ENCODE measurements at regions not wholly inside any gene's neighbourhood (a gene's known extent, or its start where the extent isn't known, plus 50 kb on each side); places are given as distances from the start of the nearest gene placed in this dataset.
"Not testable (repeated sequence)": the region's sequence is repeated elsewhere in the genome, so short reads cannot be mapped to it uniquely, and the experiment has no call there.

DNA sequence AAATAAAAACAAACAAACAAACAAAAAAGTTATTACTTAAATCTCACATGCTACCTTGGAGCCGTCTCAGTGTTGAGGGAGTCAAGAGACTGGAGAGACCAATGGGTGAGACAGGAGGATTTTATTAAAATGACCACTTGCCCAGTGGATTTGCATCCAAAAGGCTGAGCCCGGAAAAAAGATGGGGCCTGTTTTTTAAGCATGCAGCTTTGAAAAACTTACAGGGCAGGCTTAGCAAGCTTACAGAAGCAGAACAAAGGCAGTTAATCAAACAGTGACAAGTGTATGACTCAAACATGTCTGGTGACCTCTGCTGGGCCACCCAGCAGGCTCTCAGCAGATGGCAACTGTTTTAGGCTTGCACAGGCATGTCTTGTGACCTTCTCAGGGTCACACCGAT is 82.5 kb downstream of the POTEH start:
- not testable (repeated sequence) for DNase-seq

DNA sequence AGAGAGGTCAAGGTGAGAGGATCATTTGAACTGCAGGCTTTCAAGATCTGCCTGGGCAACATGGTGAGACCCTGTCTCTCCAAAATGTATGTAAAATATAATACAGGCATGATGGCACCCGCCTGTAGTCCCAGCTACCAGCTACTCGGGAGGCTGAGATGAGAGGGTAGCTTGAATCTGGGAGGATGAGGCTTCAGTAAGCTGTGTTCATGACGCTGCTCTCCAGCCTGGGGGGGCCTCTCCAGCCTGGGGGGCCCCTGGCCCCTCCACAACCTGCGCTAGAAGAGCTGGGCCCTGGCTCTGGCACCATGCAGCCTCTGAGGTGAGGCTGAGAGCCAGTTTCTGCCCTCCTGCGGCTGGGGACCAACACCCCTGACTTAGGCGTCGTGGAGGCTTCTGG is 85.3 kb downstream of the POTEH start:
- DNase-seq = not testable (repeated sequence)

DNA sequence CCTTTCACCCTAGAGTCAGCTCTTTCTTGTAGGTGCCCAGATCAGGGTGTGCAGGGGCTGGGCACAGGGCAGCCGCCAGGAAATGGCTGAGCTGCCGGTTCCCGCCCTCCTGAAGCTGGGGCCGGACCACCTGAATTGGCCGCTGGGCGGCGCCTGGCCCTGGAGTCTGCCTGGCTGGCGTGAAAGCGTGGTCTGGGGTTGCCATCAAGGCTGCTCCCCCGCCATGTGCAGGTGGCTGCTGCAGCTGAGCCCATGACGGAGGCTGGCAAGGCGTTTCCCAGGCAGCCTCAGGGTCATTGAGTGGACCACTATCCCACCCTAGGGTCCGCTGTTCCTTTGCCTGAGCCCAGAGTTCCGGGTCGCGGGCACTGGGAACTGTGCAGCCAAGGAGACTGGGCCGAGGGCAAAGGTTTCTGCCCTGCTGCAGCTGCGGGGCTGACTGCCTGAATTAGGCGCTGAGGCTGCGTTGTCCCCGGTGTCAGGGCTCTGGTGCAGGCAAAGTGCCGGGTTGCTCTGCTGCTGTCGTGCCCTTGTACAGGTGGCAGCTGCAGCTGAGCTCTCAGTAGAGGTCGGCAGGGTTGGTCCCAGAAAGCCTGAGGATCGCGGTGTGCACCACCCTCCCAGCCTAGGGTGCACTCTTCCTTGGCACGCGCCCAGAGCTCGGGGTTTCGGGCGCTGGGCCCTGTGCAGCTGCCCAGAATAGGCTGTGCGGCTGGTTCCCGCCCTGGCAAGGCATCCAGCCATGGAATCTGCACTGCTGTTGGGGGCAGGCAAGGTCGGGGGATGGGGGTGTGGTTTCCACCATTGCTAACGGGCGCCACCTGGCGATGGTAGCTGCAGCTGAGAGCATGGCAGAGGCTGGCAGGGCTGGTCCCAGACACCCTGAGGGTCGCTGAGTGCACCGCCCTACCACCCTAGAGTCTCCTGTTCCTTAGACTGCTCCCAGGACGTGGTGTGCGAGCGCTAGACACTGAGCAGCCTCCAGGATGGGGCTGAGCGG is 86.1 kb downstream of the POTEH start:
- peak; percentile 9 for DNase-seq

DNA sequence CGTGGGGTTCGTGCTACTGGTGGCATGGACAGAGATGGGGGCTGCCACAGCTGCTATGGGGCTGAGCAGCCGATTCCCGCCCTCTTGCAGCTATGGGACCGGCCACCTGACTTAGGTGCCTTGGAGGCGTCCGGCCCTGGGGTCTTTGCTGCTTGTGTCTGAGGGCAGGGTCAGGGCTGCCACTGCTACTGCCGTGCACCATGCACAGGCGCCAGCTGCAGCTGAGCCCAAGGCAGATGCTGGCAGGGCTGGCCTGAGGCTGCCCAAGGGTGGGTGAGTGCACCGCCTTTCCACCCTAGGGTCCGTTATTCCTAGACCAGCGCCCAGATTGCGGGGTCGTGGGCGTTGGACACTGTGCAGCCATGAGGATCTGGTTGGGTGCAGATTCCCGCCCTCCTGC is 86.9 kb downstream of the POTEH start:
- DNase-seq = not testable (repeated sequence)

DNA sequence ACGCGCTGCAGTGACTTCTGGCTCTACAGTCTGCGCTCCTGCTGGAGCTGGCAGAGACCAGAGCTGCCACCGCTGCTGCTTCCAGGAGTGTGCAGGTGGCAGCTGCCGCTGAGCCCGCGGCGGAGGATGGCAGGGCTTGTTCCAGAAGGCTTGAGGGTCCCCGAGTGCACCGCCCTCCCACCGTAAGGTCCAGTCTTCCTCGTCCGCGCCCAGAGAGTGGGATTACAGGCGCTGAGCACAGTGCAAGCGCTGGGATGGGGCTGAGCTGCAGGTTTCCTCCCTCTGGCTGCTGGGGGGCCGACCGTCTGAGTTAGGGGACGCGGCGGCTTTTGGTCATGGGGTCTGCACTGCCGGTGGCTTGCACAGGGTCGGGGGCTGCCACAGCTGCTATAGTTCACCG is 87.3 kb downstream of the POTEH start:
- not testable (repeated sequence) for DNase-seq

DNA sequence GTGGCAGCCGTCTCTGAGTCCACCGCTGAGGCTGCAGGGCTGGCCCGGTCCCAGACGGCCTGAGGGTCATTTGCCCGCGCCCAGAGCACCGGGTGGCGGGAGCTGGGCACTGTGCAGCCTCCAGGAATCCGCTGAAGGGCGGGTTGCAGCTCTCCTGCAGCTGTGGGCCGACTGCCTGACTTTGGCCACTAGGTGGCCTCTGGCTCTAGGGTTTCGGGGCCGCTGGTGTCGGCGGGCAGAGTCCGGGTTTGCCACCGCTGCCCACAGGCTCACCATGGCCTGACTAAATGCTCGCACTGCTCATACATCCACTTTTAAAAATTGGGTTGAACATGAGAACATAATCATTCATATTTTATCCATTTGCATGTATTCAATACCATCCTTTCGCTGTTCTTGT is 87.7 kb downstream of the POTEH start:
- DNase-seq = not testable (repeated sequence)

DNA sequence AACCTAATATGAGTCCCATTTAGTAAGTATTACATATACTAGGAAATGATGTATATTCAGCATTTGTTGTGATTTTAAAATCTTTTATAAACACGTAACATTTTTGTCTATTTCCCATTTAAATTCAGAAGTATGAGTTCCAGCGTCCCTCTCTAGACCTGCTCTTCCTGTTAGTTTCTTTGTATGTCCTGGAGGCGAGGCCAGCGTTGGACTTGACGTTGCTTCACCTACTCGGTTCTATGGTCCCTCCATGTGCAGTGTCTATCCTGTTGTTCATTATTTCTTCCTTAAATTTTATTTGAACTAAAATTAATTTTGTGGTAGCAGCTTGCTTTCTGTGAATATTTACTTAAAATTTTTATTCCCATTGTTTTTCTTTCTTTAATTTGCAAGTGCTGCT is 88.5 kb downstream of the POTEH start:
- not testable (repeated sequence) for DNase-seq

DNA sequence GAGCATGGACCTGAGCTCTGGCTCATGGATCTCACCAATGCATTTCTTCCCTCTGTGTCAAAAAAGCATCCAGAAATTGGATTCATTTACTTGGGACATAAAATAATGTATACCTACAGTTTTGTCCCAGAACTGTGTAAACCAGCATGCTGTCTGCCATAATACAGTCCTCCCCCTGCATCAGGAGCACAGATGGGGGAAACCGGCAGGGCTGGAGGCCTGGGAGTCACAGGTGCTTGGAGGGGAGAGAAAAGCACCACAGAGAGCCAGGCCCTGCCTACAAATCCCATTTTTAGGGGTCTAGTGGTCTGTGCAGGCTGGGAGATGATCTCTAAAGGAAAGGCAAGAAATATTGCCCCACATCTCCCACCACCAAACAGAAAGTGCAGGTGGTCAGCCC is 91.8 kb downstream of the POTEH start:
- DNase-seq = not testable (repeated sequence)

DNA sequence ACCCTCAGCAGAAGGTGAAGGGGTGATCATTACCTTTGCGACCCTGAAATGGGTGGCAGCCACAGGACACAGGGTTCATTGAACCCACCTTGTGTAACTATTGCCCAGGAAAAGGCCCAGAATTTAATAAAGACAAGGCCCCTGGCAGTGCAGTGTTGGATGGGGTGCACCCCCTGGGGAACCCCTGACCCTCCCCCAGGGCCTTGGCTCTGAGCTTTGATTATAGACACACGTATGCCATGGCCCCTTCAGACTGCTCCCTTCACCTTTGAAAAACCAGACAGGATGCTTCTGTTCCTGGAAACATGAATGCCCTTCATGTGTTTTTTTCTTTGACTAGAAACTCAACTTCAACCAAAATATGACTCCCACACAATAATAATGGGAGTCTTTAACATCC is 93.1 kb downstream of the POTEH start:
- not testable (repeated sequence) for DNase-seq

DNA sequence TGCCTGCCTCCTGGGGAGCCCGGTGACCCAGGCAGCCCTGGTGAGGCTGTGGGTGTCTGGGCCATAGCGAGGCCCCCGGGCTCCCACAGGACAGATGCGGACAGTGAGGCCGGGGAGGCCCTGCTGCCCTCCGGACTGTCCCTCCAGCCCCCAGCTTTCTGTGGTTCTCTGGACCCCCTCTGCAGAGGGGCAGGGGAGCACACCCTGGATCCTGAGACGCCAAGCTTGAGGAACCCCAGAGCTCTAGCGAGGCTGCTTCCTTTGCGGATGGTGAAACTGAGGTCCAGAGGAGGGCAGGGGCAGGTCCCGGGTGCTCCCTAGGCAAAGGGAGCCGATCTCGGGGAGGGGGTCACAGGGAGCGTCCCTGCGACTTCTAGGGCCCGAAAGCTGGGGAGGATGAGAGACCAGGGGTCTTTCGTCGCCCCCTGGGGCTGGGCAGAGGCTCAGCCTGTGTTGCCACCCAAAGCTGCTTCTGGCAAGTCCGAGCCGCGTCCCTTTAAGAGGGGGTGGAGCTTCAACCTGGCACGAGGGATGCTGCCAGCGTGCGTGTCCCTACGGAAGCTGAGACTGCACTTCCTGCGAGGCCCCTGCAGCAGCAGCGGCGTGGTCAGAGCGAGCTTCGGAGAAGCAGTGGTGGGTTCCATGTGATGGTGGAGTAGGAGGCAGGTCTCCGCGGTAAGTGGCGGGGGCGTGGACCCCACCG is 94.7 kb downstream of the POTEH start:
- DNase-seq = not testable (repeated sequence)

DNA sequence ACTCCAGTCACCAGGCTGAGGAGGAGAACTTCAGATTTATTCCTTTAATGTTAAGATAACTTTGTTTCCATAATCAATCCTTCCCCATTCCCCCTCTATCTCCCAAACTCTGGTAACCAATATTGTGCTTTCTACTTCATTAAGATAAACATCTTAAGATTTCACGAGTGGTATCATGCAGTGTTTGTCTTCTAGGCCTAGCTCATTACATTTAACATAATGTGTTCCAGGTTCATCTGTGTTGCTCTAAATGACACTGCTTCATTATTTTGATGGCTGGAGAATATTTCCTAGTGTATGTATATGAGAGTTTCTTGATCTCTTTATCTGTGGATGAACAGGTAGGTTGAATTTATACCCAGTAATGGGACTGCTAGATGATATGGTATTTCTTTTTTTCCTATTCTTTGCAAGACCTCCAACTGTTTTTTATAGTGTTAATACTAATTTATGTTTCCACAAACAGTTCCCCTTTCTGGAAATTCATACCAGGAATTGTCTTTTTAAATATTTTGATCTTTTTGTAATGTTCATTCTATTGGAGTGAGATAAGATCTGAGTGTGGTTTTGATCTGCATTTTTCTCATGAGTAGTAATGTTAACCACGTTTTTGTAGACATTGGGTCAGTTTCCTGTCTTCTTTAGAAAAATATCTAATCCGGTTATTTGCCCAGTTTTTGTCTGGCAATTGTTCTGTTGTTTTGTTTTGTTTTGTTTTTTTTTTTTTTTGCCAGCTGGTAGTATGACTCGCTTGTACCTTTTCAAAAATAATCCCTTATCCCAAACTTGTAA is 97.3 kb downstream of the POTEH start:
- not testable (repeated sequence) for DNase-seq

DNA sequence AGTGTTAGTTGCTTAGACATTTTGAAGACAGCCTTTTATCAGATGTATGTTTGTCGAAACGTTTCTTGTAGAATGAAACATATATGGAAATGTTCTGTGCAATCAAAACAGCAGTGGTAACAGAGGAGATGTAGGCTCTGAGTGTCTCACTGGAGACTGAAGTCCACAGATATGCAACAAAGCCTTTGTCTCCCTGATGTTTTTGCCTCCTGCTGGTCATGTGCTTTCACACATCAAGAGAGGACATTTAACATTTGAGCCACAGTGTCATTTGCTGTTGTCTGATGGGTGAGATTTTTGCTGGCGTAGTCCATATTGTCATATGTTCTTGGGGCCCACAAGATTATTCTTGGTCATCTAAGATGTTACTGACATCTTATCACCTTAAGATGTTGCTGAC is 101.7 kb downstream of the POTEH start:
- not testable (repeated sequence) for DNase-seq

DNA sequence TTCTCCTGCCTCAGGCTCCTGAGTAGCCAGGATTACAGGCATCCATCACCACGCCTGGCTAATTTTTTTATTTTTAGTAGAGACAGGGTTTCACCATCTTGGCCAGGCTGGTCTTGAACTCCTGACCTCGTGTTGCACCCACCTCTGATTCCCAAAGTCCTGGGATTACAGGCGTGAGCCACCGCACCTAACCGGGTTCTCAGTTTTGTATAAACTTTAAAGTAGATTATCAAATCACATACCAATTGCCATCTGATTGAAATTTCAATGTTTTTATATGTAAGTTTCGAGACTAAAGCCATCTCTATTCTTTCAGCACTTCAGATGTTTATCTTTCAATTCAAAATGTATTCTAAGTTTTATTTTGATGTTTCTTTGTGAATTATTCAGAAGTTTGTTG is 110.1 kb downstream of the POTEH start:
- not testable (repeated sequence) for DNase-seq

DNA sequence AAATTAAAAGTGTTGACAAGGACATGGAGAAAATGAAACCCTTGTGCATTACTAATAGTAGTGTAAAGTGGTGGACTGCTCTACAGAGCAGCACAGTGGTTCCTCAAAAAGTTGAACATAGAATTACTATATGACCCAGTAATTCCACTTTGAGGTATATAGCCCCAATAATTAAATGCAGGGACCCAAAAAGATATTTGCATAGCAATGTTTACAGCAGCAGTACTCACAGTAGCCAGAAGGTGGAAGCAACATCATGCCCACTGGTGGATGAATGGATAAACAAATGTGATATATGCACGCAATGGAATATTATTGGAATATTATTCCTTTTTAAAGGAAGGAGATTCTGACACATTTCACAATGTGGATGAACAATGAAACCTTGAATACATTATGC is 121.3 kb downstream of the POTEH start:
- DNase-seq = not testable (repeated sequence)

DNA sequence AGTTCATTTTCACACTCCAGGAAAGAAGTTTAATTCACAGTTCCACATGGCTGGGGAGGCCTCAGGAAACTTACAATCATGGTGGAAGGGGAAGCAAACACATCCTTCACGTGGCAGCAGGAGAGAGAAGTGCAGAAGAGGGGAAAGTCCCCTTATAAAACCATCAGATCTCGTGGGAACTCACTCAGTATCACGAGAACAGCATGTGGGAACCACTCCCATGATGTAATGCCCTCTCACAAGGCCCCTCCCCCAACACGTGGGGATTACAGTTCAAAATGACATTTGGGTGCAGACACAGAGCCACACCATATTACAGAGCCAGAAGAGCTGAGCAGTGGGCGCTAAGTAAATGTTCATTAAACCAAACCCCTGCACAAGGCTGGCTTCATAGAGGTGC is 126.0 kb downstream of the POTEH start:
- not testable (repeated sequence) for DNase-seq

DNA sequence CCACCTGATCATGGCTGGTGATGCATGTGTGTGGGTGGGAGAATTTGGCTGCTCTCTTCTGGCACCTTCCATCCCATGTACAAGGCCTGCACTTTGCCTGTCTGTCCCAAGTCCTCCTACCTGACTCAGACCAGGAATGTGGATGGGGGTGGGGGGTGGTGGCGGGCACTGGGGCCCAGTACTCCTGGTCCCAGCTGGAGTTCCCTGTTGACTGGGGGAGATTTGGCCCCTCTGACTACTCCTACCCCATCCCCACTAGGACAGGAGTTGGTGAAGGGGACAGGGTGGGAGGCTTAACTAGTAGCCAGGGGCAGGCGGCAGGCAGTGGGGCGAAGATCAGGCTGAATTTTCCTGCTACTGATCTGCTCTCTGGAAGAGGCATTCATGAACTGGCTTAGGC is 126.6 kb downstream of the POTEH start:
- not testable (repeated sequence) for DNase-seq

DNA sequence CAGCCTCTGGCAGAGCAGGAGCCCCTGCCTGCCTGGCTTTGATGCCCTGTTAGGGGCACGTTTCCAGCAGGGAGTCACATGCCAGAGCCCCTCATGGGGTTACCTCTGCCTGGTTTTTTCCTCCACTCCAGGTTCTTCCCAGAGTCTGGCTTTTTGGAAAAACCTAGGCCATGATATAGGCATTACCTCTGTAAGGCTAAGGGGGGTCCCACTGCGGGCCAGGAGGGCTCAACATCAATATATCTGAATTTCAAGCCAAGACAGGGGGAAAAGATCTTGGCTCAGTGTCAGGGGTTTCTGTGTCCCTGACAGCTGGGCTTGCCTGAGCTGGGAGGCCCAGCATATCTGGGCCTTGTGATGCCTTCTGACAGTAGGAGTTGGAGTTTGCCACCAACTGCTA is 127.4 kb downstream of the POTEH start:
- DNase-seq = not testable (repeated sequence)

DNA sequence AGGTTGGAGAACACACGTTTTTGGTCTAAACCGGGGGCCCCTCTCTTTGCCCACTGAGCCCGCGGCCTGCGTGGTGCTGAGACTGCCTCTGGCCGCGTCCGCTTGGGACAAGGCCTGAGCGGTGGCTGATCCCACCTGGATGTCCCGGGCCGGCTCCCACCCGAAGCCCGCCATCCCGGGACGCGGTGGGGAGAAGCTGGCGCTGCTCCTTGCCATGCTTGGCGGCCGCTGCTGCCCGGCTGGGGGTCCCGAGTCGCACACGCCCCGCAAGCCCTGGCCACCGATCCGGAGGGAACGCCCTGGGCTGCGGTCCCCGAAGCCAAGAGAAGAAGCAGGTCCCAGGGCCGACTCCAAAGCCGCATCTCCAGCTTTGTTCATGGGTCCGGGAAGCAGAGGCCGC is 130.1 kb downstream of the POTEH start:
- DNase-seq = not testable (repeated sequence)

DNA sequence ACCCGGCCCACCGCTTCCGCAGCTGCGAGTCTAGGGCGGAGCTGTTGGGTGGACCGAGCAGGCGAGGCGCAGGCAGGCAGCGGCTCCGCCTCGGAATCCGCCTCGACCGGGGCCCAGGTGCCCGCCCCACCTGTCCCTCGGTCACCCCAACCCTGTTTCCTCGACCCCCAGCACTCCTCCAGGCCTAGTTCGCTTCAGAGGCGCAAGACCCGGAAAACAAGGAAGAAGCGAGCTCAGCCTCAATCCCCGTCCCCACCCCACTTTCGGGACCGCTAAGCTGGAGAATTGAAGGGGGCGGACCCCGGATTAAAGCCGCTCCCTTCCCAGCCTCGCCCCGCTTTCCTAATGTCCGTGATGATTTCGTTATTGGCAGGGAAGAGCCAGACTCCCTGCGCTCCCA is 131.3 kb downstream of the POTEH start:
- DNase-seq = not testable (repeated sequence)

DNA sequence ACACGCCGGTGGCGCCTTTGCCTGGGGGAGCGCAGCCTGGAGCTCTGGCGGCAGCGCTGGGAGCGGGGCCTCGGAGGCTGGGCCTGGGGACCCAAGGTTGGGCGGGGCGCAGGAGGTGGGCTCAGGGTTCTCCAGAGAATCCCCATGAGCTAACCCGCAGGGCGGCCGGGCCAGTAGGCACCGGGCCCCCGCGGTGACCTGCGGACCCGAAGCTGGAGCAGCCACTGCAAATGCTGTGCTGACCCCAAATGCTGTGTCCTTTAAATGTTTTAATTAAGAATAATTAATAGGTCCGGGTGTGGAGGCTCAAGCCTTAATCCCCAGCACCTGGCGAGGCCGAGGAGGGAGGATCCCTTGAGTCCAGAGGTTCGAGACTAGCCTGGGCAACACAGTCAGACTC is 132.2 kb downstream of the POTEH start:
- DNase-seq = not testable (repeated sequence)

DNA sequence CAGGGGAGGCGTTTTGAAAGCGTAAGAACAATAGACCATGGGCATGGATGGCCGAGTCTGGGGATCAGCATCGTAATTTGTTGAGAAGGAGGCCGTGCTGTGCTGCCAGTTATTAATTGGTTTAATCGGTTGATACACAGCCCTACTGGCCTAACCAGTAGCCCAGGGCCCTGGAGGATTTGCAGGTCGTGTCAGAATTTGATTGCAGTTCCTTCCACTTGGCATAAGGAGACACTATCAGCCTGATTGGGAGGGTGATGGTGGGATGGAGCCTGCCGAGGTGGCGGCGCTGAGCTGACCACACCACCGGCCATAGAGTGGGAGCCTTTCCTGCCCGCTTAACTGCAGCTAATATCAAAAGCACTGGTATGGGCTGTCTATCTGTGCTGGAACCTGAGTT is 133.4 kb downstream of the POTEH start:
- DNase-seq = not testable (repeated sequence)

DNA sequence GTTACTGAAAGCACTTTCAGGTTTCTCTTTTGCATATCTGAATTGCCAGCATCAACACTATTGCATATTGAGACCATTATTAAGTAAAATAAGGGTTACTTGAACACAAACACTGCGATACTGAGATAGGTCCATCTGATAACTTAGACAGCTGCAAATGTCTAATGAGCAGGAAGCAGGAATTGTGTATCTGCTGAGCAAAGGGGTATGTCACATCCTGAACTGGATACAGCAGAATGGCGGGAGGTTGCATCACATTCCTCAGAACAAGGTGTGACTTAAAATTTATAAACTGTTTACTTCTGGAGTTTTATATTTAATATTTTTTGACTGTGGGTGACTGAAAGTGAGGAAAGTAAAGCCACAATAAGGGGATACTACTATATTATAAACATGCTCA is 142.4 kb downstream of the POTEH start:
- not testable (repeated sequence) for DNase-seq

DNA sequence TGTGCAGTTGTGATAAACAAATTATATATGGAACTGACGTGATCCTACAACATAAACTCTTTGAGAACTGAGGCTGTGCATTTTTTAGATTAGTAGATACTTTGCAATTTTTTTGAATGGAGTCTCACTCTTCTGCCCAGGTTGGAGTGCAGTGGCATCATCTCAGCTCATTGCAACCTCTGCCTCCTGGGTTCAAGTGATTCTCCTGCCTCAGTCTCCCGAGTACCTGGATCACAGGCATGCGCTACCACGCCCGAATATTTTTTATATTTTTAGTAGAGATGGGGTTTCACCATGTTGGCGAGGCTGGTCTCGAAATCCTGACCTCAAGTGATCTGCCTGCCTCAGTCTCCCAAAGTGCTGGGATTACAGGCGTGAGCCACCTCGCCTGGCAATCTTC is 145.9 kb downstream of the POTEH start:
- not testable (repeated sequence) for DNase-seq
